Pancreas (tissue), 10 donors: ENCODE measurements at regions not wholly inside any gene's neighbourhood (a gene's known extent, or its start where the extent isn't known, plus 50 kb on each side); places are given as distances from the start of the nearest gene placed in this dataset.
"Not testable (repeated sequence)": the region's sequence is repeated elsewhere in the genome, so short reads cannot be mapped to it uniquely, and the experiment has no call there.

ENCODE experiments used
- ATAC-seq, 4 donors: fragments of 200-7000 bp; cut with Tn5 transposase; one replicate each; pipeline versions ENCODE4 v1.8.0 to v1.9.1; 2020; ENCODE audit warnings: mild to moderate bottlenecking in 4 of 4, moderate library complexity in 4 of 4
- DNase-seq, 6 donors: peaks; one replicate each; pipeline ENCODE4 v3.0.0-alpha.2; 2020
- FAIRE-seq: peaks from 2 replicates; lab custom pipeline; 2012; peaks lifted over from hg19 to GRCh38; lab: Jason Lieb, UNC
- H3K27ac ChIP-seq, 4 donors: fragments of 200-600 bp; sonication (generic); 1 replicate in 3 of 4; 2 replicates in 1 of 4; pipeline versions ENCODE4 v1.5.0 to v1.8.0; 2020
- H3K27me3 ChIP-seq, 4 donors: fragments of 200-600 bp; one replicate each; pipeline ENCODE4 v1.8.0; 2021
- H3K36me3 ChIP-seq, 3 donors: fragments of 200-600 bp; sonication (generic) in 1 of 3; one replicate each; pipeline versions ENCODE4 v1.5.0 to v1.8.0; 2020 to 2021
- H3K4me1 ChIP-seq, 3 donors: fragments of 200-600 bp; one replicate each; pipeline ENCODE4 v1.8.0; 2021
- H3K4me3 ChIP-seq, 4 donors: fragments of 200-600 bp; sonication (generic) in 2 of 4; one replicate each; pipeline versions ENCODE4 v1.5.0 to v1.8.0; 2020 to 2021
- H3K9me3 ChIP-seq, 4 donors: fragments of 200-600 bp; one replicate each; pipeline ENCODE4 v1.8.0; 2021
- CTCF ChIP-seq, 4 donors: fragments of 200-600 bp; sonication (generic) in 3 of 4; IDR thresholded peaks; one replicate each; pipeline versions ENCODE4 v1.5.0 to v1.8.0; 2021; ENCODE audit warnings: antibody characterized with exemption in 4 of 4
- WGBS, 2 donors: extraction: QIAGEN DNeasy Blood & Tissue Kit; methylation state at CpG; one replicate each; pipeline ENCODE4 v1.1.7; 2013; 5-methylcytosine and 5-hydroxymethylcytosine counted together
- intact Hi-C, 3 donors: fragments of 100-400 bp; cut with DNase I; formaldehyde crosslinking; loops; one replicate each; pipeline versions ENCODE4 v1.11.1 to v1.14.2; 2022
- donor health status: healthy with polysubstance abuse.
- donor health status: DM: no; HTN: no; CAD: no; lungs with moderate emphysema.
- donor health status: DM: no; HTN: no; CAD: no.
- donor health status: control.
- donor health status: control.
- donor health status: Bipolar disorder and iron deficiency.
- donor health status: DM: yes; HTN: yes; CAD: no.
- donor health status: DM: no; HTN: no; CAD: no.
- donor health status: DM: no; HTN: no; CAD: no.
- donor health status: DM: yes; HTN: yes; CAD: no.

- no peak overlapping the region for H3K27ac ChIP-seq
- FAIRE-seq (no peak), DNase-seq (no peak), ATAC-seq (no peak)
- H3K4me1 ChIP-seq: no peaks in the 10 kb centered on the region
- H3K27me3 ChIP-seq: no peaks in the 10 kb centered on the region
- no peak for TF ChIP-seq CTCF (IDR thresholded peaks at IDR 0.05)
- intact Hi-C loops: no loop called here
- no peak overlapping the region for H3K4me3 ChIP-seq
- no peaks in the 10 kb centered on the region for H3K9me3 ChIP-seq
- no peaks in the 10 kb centered on the region for H3K36me3 ChIP-seq
Measured at GRCh38 chr11:28794405-28794804, 686.2 kb downstream of the METTL15 start.

- TF ChIP-seq CTCF (IDR thresholded peaks at IDR 0.05): no peak
- 78 to 86% methylated on average over 8 of the region's 8 CpGs for WGBS, 2 donors
- DNase-seq: no peak
- Histone ChIP-seq H3K4me3 (no peak overlapping the region), H3K27me3 (no peaks in the 10 kb centered on the region), H3K9me3 (no peaks in the 10 kb centered on the region), H3K36me3 (no peaks in the 10 kb centered on the region), H3K4me1 (no peaks in the 10 kb centered on the region), H3K27ac (no peak overlapping the region)
- no peak for FAIRE-seq
- intact Hi-C loops: no loop called here
- ATAC-seq: no peak
Measured at GRCh38 chr11:28793282-28793738, 685.1 kb downstream of the METTL15 start.

- no peak for TF ChIP-seq CTCF (IDR thresholded peaks at IDR 0.05)
- ATAC-seq: no peak
- DNase-seq: no peak
- WGBS, 2 donors: 44 to 68% methylated on average over 2 of the region's 2 CpGs
- intact Hi-C loops: no loop called here
- no peaks in the 10 kb centered on the region for H3K9me3 ChIP-seq
- H3K4me3 ChIP-seq: no peak overlapping the region
- H3K27ac ChIP-seq: no peak overlapping the region
- no peaks in the 10 kb centered on the region for H3K27me3 ChIP-seq
- no peaks in the 10 kb centered on the region for H3K36me3 ChIP-seq
- FAIRE-seq: no peak
- H3K4me1 ChIP-seq: no peaks in the 10 kb centered on the region
Measured at GRCh38 chr11:28792856-28793255, 684.7 kb downstream of the METTL15 start.

DNA sequence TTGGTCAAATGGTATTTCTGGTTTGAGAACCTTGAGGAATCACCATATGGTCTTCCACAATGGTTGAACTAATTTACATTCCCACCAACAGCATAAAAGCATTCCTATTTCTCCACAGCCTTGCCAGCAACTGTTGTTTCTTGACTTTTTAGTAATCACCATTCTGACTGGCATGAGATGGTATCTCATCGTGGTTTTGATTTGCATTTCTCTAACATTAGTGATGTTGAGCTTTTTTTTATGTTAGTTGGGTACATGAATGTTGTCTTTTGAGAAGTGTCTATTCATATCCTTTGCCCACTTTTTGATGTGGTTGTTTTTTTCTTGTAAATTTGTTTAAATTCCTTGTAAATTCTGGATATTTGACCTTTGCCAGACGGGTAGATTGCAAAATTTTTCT lies 679.7 kb downstream of the METTL15 start:
- intact Hi-C loops, FAIRE-seq: not testable (repeated sequence)
- WGBS, 2 donors: 49 to 60% methylated on average over 2 of the region's 2 CpGs

DNA sequence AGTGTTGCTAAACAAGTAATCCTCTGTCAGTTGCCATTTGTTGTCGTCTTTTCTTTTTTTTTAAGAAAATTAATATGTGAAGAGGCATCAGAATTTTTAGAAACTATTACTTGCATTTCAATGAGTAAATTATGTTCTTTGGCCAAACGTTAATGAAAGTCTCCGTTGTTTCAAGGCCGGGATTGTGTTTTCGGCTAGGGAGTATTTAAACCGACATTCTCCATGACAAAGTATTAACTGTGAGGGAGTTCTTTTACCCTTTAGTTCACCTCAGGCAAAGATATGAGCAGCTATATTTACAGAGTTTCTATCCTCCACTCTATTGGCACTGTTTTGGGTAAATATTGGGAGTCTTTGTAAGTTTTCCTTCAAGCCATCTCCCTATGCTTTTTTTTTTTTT lies 668.9 kb downstream of the METTL15 start:
- TF ChIP-seq CTCF (IDR thresholded peaks at IDR 0.05): no peak
- H3K4me1 ChIP-seq: no peaks in the 10 kb centered on the region
- WGBS, 2 donors: 73 to 80% methylated on average over 6 of the region's 6 CpGs
- no peak overlapping the region for H3K27ac ChIP-seq
- ATAC-seq (no peak), DNase-seq (no peak), FAIRE-seq (no peak)
- H3K4me3 ChIP-seq: no peak overlapping the region
- H3K36me3 ChIP-seq: no peaks in the 10 kb centered on the region
- no peaks in the 10 kb centered on the region for H3K27me3 ChIP-seq
- H3K9me3 ChIP-seq: no peaks in the 10 kb centered on the region
- intact Hi-C loops: loop anchor here in 1 of 3 donors (10.0 kb wide), 1 partner anchor 58 kb away; no protein-coding TSS in a partner anchor

More for the DNA sequence above, 679.7 kb downstream of the METTL15 start:
- H3K4me3 ChIP-seq, H3K27ac ChIP-seq, ATAC-seq, DNase-seq, H3K27me3 ChIP-seq, H3K36me3 ChIP-seq, H3K9me3 ChIP-seq, H3K4me1 ChIP-seq: not testable (repeated sequence)
